ENCODE measurements at regions not wholly inside any gene's neighbourhood (a gene's known extent, or its start where the extent isn't known, plus 50 kb on each side); places are given as distances from the start of the nearest gene placed in this dataset.

DNA sequence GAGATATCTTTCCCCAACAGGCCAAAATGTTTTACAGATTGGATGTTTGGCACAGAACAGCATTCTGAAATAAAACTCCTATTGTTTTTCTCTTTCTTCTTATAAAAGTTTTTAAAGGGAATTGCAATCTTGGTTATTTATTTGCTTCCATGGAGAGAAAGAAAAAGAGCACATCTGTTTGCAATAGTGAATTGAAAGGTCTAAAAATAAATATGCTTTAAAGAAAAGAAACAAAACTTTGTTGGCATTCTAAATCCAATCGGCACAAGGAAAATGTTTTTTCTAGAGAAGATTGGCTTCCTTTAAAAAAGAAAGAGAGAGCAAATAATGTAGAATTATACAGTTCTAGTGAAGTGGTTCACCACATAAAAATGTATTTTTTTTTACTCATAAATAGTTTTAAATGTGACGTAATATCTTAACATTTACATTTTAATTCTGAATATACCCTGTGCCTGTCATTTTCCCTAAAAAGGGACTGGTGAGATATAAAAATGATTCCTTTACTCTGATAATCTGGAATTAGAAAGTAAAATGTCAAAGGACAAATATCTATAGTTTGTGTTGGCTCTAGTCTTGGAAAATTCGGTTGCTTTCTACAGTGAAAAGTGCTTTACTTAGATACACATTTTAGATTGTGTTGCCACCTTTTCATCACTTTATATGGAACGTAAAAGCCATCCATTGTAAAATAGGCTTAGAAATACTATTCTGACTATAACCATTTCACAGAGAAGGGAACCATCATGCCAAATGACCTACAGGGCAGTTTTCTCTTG, 257.4 kb upstream of the CBLB start:
- Mint-ChIP-seq H3K27ac (no peak overlapping the region), H3K4me3 (no peak overlapping the region), H3K27me3 (no peaks in the 10 kb centered on the region), H3K36me3 (ENCODE audit: low read depth) (no peaks in the 10 kb centered on the region), H3K4me1 (no peaks in the 10 kb centered on the region), H3K9me3 (no peaks in the 10 kb centered on the region)
- ATAC-seq (ENCODE audit: low read depth) (no peak), DNase-seq (no peak)
- intact Hi-C loops (cut with micrococcal nuclease): no loop called here
- ChIA-PET CTCF (interaction anchor here (0.8 kb wide), 1 partner anchor 415 kb away, joined by 3 read pairs; no protein-coding TSS in a partner anchor), POLR2A (no interaction called here)
- TF ChIP-seq CTCF (IDR thresholded peaks at IDR 0.05): no peak

DNA sequence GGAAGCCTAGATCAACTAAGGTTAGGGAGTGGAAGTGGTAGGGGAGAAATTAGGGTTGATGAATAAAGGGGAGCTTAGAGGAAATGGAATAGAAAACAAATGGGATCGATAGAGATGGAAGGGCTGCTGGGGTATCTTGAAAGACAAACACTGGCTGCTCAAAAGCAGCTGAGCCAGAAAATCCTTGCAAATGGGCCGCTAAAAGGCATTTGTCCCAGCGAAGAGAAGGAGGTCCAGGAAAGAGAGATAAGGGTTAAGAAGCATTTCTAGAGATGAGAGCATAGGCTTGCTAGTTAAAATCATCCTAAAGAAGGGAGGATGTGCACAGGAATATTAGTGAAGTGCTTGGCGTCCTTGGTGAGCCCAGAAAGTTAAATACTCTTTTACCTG, 258.0 kb upstream of the CBLB start:
- H3K27ac Mint-ChIP-seq: no peak overlapping the region
- H3K27me3 Mint-ChIP-seq: no peaks in the 10 kb centered on the region
- H3K4me3 Mint-ChIP-seq: no peak overlapping the region
- no peaks in the 10 kb centered on the region for H3K9me3 Mint-ChIP-seq
- TF ChIP-seq CTCF (IDR thresholded peaks at IDR 0.05): no peak
- ATAC-seq (ENCODE audit: low read depth): no peak
- POLR2A ChIA-PET: no interaction called here
- CTCF ChIA-PET: no interaction called here
- H3K4me1 Mint-ChIP-seq: no peaks in the 10 kb centered on the region
- DNase-seq: no peak
- no peaks in the 10 kb centered on the region for H3K36me3 Mint-ChIP-seq (ENCODE audit: low read depth)
- intact Hi-C loops (cut with micrococcal nuclease): no loop called here

DNA sequence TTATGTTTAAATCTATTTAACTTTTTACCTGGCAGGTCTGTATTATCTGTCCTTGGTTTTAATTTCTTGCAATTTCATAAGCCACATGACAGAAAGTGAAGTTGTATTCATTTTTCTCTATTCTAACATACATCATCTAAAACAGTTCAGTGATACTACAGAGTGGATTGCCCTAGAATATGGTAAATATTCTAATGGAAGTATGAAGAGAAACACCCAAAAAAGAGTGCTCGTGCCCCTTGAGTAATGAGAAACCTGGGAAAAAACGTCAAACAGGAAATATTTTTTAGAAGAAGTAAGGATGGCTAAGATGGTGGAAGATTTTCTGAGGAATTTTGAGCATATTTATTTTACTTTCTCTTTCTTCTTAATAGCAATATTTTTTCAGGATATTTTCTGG, 261.1 kb upstream of the CBLB start:
- no peak overlapping the region for H3K27ac Mint-ChIP-seq
- DNase-seq (no peak), ATAC-seq (ENCODE audit: low read depth) (no peak)
- no peaks in the 10 kb centered on the region for H3K4me1 Mint-ChIP-seq
- CTCF ChIA-PET: no interaction called here
- no peaks in the 10 kb centered on the region for H3K27me3 Mint-ChIP-seq
- TF ChIP-seq CTCF (IDR thresholded peaks at IDR 0.05): no peak
- intact Hi-C loops (cut with micrococcal nuclease): no loop called here
- no peaks in the 10 kb centered on the region for H3K9me3 Mint-ChIP-seq
- POLR2A ChIA-PET: no interaction called here
- H3K4me3 Mint-ChIP-seq: no peak overlapping the region
- H3K36me3 Mint-ChIP-seq (ENCODE audit: low read depth): no peaks in the 10 kb centered on the region

DNA sequence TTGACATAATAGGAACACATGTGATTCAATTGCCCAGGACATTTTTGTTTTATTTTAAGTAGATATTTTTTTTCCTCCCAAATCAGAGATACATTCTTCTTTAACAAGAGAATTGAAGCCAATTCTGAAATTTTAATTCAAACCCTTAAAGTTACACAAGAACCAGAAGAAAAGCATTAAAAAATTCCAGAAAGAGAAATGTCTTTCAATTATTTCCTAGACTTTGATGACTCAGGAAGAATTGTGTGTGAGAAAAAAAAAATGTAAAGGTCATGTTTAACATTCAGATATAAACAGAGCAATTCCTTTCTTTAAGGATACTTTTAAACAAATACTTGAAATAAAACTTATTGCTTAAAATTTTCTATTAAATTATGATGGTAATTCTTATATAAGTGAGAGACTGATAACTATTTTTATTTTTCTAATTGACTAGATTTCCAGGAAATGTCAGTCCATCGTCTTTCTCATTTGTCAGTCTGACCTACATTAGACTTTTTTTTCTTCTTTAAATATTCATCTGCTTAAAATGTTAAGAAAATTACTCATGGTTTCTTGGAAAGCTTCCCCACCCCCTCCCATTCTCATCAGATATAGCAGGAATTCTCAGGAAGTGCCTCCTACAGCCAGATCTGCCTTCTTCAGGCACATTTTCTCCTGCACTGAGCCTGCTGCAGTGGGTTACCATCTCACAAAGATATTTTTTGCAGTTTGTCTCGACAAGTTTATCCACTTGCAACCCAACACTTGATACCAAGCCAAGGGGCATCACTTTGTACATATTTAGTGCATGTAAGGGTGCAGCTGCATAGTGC, 261.8 kb upstream of the CBLB start:
- no peaks in the 10 kb centered on the region for H3K4me1 Mint-ChIP-seq
- intact Hi-C loops (cut with micrococcal nuclease): no loop called here
- ChIA-PET POLR2A (no interaction called here), CTCF (no interaction called here)
- TF ChIP-seq CTCF (IDR thresholded peaks at IDR 0.05): no peak
- no peak overlapping the region for H3K4me3 Mint-ChIP-seq
- no peak overlapping the region for H3K27ac Mint-ChIP-seq
- H3K27me3 Mint-ChIP-seq: no peaks in the 10 kb centered on the region
- no peaks in the 10 kb centered on the region for H3K36me3 Mint-ChIP-seq (ENCODE audit: low read depth)
- no peaks in the 10 kb centered on the region for H3K9me3 Mint-ChIP-seq
- DNase-seq (no peak), ATAC-seq (ENCODE audit: low read depth) (no peak)

DNA sequence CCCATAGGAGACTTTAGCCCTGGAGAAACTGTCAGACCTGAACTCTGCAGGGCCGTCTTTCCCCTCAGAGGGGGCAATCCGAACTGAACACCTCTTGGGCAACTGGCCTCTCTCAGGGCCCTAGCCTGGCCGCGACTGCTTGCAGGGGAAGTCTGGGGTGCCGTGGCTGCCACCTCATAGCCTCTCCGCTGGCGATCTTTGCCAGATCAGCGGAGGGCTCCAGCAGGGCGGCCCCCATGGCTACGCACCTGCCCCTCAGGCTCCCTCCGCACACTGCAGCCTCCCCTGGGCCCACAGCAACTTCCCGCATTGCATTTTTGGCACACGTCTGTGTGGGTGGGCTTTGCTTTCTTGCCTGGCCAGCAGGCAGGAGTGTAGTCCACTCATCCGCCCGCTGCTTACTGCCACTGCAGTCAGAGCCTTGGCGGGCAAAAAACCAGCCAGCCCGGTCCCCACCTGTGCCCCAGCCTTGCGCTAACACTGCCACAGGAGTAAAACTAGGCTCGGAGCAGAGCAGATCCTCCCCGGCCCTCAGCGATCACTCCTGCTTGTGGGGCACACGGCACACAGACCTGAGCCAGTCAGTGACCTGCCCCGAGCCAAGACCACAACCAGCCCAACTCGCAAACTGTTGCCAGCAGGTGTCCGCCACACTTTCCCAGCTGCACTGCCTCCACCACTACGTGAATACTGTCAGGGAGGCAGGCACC, 266.8 kb upstream of the CBLB start:
- no peaks in the 10 kb centered on the region for H3K36me3 Mint-ChIP-seq (ENCODE audit: low read depth)
- intact Hi-C loops (cut with micrococcal nuclease): no loop called here
- no peak for TF ChIP-seq CTCF (IDR thresholded peaks at IDR 0.05)
- ATAC-seq (ENCODE audit: low read depth) (no peak), DNase-seq (no peak)
- H3K9me3 Mint-ChIP-seq: no peaks in the 10 kb centered on the region
- H3K27ac Mint-ChIP-seq: no peak overlapping the region
- ChIA-PET POLR2A (no interaction called here), CTCF (no interaction called here)
- H3K4me1 Mint-ChIP-seq: no peaks in the 10 kb centered on the region
- H3K27me3 Mint-ChIP-seq: no peaks in the 10 kb centered on the region
- H3K4me3 Mint-ChIP-seq: no peak overlapping the region

Measured in activated B cell treated with CpG ODN at 0.5 μM for 24 hours (primary cell).